Posterior vena cava (tissue), 2 donors: ENCODE measurements at regions not wholly inside any gene's neighbourhood (a gene's known extent, or its start where the extent isn't known, plus 50 kb on each side); places are given as distances from the start of the nearest gene placed in this dataset.

Experiments
- DNase-seq: peaks from one replicate; pipeline ENCODE4 v3.0.0-alpha.2; 2020; ENCODE audit warnings: low spot score
- intact Hi-C, 2 donors: fragments of 100-400 bp; cut with DNase I; formaldehyde crosslinking; loops; one replicate each; pipeline versions ENCODE4 v1.14.1 to v1.14.2; 2022 to 2023
- donor health status: DM: yes; HTN: yes; CAD: no.
- donor health status: DM: yes; HTN: yes; CAD: no.

DNA sequence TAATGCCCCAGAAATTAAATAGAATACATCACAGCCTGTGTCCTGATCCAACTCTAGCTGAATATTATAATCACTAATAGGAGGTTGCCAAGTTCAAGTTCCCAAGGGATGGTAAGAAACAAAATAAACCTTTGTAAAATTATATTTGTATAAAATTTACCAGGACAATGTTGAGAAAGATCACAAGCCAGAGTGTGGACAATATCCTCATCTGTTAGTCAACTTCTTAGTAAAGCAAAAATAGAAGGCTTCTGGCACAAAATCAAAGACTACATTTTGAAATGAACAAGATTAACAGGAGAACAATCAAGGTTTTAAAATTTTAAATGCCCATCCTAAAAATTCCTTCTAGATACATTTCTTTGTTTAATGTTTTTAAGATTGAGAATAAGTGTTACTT lies 290.4 kb upstream of the HSF2 start:
- DNase-seq = no peak
- intact Hi-C loops = no loop called here

GRCh38 chr6:122114717-122115116 lies 284.7 kb upstream of the HSF2 start:
- DNase-seq = no peak
- intact Hi-C loops = no loop called here

DNA sequence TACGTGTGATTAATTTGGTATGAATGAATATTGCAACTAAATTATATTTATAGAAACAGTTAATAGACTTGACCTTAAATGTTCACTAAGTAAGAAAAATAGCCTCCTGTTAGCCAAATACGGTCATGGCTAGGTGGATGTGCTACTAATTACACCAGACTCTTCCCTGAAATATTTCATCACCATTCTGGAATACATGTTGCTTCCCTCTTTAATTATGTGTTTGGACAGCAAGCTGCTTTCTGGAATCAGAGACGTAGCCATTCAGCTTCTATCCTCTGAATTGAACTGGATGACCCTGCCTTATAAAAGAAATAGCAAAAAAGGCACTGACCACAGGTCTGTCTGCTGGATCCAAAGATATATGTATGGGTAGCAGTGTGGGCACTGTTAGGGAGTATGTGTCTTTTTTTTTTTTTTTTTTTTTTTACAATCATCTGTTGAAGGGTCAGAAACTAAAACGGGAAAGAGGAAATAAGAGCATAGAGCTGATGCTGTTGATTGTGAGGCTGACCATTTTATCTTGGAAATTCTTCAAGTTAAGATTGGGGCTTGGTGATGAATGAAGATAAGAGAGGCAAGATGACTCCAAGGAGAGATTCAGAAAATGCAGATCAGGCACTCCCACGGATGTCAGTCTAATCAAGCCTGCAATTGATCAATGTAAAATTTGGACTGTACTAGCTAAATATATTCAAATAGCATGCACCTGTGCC lies 283.2 kb upstream of the HSF2 start:
- intact Hi-C loops = no loop called here
- DNase-seq = no peak

DNA sequence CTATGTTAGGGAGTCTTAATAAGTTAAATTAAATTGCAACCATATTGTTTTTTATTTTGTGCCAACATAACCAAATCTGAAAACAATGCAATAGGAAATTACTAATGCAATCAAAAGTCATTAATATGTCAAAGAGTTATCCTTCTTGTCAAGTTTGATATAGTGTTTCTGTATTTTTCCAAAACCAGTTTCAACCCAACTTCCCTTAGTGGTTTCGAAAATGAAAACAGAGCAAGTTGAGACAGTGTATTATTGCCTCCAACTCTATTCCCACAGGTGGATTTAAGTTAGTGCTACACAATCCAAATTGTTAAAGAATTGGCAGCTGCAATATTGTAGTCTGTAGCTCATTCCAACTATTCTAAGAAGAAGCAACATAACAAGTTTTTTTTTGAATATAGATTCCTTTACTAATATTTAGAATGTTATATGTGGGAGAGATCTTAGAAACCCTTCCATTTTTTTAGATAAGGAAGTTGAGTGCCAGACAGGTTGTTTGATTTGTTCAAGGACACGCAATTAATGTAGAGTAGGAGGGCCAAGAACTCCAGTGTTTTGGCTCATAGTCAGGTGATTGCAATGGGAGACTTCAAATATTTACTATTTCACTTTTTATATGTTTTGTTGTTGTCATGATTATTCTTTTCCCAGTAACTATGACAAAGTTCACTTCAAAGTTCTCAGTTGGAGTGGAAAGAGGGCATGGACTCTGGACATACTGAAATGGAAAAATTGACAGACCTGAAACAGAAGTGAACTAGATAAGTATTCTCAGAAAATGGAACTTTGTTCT lies 282.4 kb upstream of the HSF2 start:
- intact Hi-C loops = no loop called here
- no peak for DNase-seq

- intact Hi-C loops = no loop called here
- DNase-seq = no peak
Measured at GRCh38 chr6:122118945-122119506, 280.4 kb upstream of the HSF2 start.

DNA sequence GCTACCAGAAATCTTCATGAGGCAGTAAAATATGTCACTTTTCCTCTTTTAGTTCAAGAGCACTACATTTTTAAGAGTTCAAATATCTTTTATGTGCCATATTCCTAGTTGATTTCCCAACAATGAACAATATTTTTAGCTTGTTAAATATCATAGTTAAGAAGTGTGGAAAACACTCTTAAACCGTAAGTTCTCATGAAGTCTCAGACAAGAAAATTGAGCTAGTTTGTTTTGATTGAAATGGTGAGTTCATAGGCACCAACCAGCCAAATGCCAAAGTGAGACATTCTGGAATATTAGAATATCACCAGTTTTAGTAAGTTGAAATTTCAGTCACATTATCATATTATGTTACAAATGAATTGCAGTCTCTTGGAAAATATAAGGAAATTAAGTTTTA lies 277.2 kb upstream of the HSF2 start:
- DNase-seq = no peak
- intact Hi-C loops = no loop called here

DNA sequence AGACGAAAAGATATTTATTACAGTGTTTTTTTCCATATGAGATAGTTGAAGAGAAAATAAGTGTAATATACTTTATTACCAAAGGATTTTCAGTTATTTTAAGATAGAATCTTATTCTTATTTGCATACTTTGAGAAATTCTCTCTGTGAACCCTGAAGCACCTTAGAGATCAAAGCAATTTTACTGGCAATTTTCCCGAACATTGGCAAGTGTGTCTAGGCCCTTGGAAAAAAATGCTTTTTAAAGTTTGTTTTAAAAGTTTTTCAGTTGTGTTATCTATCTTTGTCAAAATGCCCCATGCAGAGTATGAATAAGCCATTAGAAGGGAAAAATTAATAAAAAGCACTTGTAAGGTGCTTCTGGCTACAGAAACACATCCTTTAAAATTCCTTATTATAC lies 276.8 kb upstream of the HSF2 start:
- no peak for DNase-seq
- intact Hi-C loops = no loop called here

DNA sequence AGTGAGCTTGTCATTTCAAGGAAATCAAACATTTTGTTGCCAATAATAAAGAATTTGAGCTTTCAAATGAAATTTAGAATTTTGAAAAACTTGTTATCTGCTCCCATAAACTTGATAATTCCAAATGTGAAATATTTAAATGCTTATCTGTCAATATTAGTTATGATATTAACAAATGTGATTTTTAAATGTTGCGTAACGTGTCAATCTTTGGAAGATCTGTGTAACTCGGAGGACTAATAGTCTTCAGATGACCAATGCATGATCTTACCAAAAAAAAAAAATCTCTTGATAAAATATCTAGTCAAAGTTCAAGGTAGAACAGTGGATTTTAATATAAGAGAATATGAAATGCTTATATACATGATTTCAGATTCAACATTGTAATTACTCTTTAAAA lies 274.5 kb upstream of the HSF2 start:
- no peak for DNase-seq
- intact Hi-C loops = no loop called here

DNA sequence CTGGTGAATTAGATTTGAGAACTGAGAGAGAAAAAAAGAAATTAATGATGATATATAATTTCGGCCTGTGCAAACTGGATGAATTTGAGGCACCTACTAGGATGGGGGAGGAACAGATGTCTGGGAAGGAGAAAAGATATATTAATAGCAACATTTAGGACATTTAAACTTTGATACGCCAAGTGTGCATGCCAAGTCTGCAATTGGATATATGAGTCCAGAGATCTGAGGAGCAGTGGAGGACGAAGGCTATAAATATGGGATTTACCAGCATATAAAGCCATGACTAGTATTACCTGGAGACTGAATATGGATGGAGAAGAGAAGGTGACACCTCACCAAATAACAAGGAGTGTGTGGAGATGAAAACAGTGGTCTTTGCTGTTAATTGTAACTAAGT lies 272.6 kb upstream of the HSF2 start:
- DNase-seq = no peak
- intact Hi-C loops = no loop called here

DNA sequence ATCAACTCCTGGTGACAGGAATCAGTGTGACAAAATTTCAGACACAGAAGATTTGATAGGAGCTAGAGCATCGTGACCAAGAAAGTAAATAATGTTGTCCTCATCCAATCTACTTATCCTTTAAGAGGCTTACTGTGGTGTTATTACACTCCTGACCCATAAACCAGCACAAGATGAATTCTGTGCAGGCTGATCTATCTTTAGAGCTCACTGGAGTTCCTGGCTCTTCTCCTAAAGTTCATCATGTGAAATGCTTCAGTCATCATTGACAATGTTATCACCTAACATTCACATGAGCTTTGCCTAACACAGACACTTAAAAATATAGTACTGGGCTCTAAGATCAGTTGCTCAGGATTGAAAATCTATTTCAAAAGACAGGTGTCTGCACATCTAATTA lies 271.0 kb upstream of the HSF2 start:
- intact Hi-C loops = no loop called here
- no peak for DNase-seq

DNA sequence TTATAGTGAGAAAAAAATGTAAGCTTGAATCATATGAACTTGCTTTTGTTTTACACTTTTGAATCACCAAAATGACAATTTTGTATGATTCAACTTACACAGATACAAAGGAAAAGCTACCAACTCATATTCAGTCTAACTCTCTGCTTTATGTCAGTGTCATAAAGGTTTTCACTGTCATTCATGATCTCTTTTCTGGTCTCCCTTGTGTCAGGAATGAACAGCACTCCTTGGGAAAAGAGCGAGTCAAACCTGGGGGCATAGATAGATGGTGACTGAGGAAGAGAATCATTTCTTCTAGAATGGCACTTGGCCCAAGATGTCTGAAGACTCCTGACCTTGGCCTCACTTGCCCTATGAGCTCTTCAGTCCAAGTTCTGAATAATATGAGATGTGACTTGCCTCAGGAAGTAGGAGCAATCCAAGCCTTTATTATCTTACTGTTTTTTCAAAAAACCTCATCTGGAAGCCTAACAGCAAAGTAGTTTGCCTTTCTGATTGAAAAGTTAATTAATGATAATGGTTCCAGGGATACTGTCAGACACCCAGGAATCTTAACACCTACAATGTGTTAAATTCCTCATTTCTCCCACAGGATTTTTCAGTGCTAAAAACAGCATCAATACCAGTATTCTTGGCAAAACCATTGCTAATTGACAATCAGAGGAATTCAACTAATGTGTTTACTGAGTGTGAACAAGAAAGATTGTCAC lies 270.0 kb upstream of the HSF2 start:
- DNase-seq = no peak
- intact Hi-C loops = no loop called here

DNA sequence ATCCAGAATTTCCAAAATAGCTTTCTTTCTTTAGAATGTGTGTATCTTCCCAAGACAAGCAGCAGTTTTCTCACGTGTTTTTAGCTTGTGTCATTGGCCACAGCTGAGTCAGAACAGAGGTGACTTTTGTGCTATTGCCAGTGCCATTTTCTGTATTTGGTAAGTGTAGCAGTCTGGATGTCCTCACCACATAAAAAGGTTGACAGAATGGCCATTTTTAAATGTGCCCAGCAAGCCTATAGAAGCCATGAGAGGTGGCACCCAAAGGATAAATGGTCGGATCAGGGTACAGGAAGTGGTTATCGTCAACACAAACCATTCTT lies 269.5 kb upstream of the HSF2 start:
- DNase-seq = no peak
- intact Hi-C loops = no loop called here

- intact Hi-C loops = no loop called here
- no peak for DNase-seq
Measured at GRCh38 chr6:122130518-122130917, 268.9 kb upstream of the HSF2 start.

GRCh38 chr6:122136386-122136785 lies 263.1 kb upstream of the HSF2 start:
- no peak for DNase-seq

GRCh38 chr6:122140031-122140430 lies 259.4 kb upstream of the HSF2 start:
- intact Hi-C loops = no loop called here
- DNase-seq = no peak

More at GRCh38 chr6:122136386-122136785, 263.1 kb upstream of the HSF2 start:
- intact Hi-C loops = no loop called here

- DNase-seq = no peak
- intact Hi-C loops = no loop called here
Measured at GRCh38 chr6:122141246-122141645, 258.2 kb upstream of the HSF2 start.

GRCh38 chr6:122143813-122144601 lies 255.4 kb upstream of the HSF2 start:
- intact Hi-C loops = no loop called here
- DNase-seq = no peak

GRCh38 chr6:122145246-122145645 lies 254.2 kb upstream of the HSF2 start:
- intact Hi-C loops = no loop called here

GRCh38 chr6:122145741-122146240 lies 253.7 kb upstream of the HSF2 start:
- intact Hi-C loops = no loop called here
- DNase-seq = no peak

More at GRCh38 chr6:122145246-122145645, 254.2 kb upstream of the HSF2 start:
- no peak for DNase-seq
